Astrocyte of the spinal cord (primary cell): ENCODE measurements at regions not wholly inside any gene's neighbourhood (a gene's known extent, or its start where the extent isn't known, plus 50 kb on each side); places are given as distances from the start of the nearest gene placed in this dataset.

Source experiments
- DNase-seq: peaks from one replicate; pipeline ENCODE4 v3.0.0; 2011; ENCODE audit warnings: low read depth, low spot score
- H3K4me3 ChIP-seq: 2 replicates; pipeline ENCODE4 v1.5.1; 2011; ENCODE audit warnings: low read depth, mild to moderate bottlenecking, low read length, moderate library complexity
- CTCF ChIP-seq: IDR thresholded peaks from 2 replicates; pipeline ENCODE4 v1.5.1; 2012; ENCODE audit warnings: low read depth, mild to moderate bottlenecking, low read length, inconsistent platforms
- in situ Hi-C: cut with HindIII; loops from 2 replicates; pipeline ENCODE4 v1.10.0; 2017; ENCODE audit warnings: low sequenced_read_pairs

- in situ Hi-C loops = no loop called here
- DNase-seq = no peak
- H3K4me3 ChIP-seq = no peak overlapping the region
- no peak for TF ChIP-seq CTCF
Observed at GRCh38 chr6:77334093-77334492, 129.2 kb downstream of the HTR1B start.

GRCh38 chr6:77332915-77333623 is 130.2 kb downstream of the HTR1B start:
- no peak for DNase-seq
- in situ Hi-C loops = no loop called here
- no peak overlapping the region for H3K4me3 ChIP-seq
- TF ChIP-seq CTCF = no peak

DNA sequence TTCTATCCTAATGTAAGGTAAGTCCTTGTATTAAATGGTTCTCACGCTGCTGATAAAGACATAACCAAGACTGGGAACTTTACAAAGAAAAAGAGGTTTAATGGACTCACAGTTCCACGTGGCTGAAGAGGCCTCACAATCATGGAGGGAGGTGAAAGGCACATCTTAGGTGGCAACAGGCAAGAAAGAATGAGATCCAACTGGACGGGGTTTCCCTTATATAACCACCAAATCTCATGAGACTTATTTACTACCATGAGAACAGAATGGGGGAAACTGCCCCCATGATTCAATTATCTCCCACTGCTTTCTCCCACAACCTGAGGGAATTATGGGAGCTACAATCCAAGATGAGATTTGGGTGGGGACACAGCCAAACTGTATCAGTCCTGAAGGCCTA is 136.6 kb downstream of the HTR1B start:
- H3K4me3 ChIP-seq = no peak overlapping the region
- no peak for TF ChIP-seq CTCF
- no peak for DNase-seq
- in situ Hi-C loops = no loop called here

GRCh38 chr6:77326029-77326428 is 137.3 kb downstream of the HTR1B start:
- in situ Hi-C loops = no loop called here
- TF ChIP-seq CTCF = no peak
- no peak overlapping the region for H3K4me3 ChIP-seq
- DNase-seq = peak; percentile 20

GRCh38 chr6:77324866-77325265 is 138.4 kb downstream of the HTR1B start:
- no peak for TF ChIP-seq CTCF
- in situ Hi-C loops = no loop called here
- no peak for DNase-seq
- no peak overlapping the region for H3K4me3 ChIP-seq

DNA sequence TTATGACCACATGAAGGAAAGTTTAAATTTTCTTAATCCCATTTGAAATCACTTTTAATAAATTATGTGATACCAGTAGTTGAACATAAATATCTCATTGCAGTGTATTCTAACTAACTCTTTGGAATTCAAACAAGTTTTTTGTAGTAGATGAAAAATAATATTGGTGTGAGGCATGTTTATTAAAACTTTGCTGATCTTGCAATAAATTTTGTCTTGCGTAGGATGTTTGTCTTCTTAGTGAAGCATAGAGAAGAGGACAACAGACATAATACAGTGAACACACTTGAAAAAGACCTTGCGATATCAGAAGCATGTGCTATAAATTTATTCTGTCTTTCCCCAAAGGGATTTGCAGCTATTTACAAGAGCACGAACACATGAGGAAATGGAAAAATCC is 140.7 kb downstream of the HTR1B start:
- no peak for DNase-seq
- in situ Hi-C loops = no loop called here
- TF ChIP-seq CTCF = no peak
- H3K4me3 ChIP-seq = no peak overlapping the region
